CD8-positive, alpha-beta memory T cell (primary cell): ENCODE measurements at regions not wholly inside any gene's neighbourhood (a gene's known extent, or its start where the extent isn't known, plus 50 kb on each side); places are given as distances from the start of the nearest gene placed in this dataset.

Source experiments
- CTCF ChIA-PET: fragments of 350-600 bp; sonication (Branson Sonifier 250); formaldehyde crosslinking; loops from one replicate; lab custom pipeline; 2021; ENCODE audit warnings: antibody characterized with exemption; lab: Charles Lee
- POLR2A ChIA-PET: fragments of 350-600 bp; sonication (Branson Sonifier 250); formaldehyde crosslinking; loops from one replicate; lab custom pipeline; 2021; ENCODE audit warnings: antibody characterized with exemption; lab: Charles Lee
- DNase-seq, 5 donors: peaks; one replicate each; pipeline versions ENCODE4 v3.0.0 to v3.0.0-alpha.2; 2020 to 2022; ENCODE audit warnings: mixed read lengths in 1 of 5
- H3K27ac ChIP-seq: one replicate; pipeline ENCODE4 v1.7.0; 2013; ENCODE audit warnings: low read depth, mild to moderate bottlenecking, low read length, moderate library complexity
- H3K27me3 ChIP-seq: 2 replicates; pipeline ENCODE4 v1.7.0; 2013; ENCODE audit warnings: low read length, mild to moderate bottlenecking; ENCODE audit not compliant: insufficient read depth, poor library complexity, severe bottlenecking
- H3K36me3 ChIP-seq: 2 replicates; pipeline ENCODE4 v1.7.0; 2013; ENCODE audit warnings: mild to moderate bottlenecking, low read length, moderate library complexity; ENCODE audit not compliant: insufficient read depth
- H3K4me1 ChIP-seq: 2 replicates; pipeline ENCODE4 v1.7.0; 2013; ENCODE audit warnings: mild to moderate bottlenecking, low read length, moderate library complexity; ENCODE audit not compliant: insufficient read depth
- H3K4me3 ChIP-seq: 2 replicates; pipeline ENCODE4 v1.7.0; 2013; ENCODE audit warnings: mild to moderate bottlenecking, low read length
- H3K9me3 ChIP-seq: 2 replicates; pipeline ENCODE4 v1.7.0; 2013; ENCODE audit warnings: mild to moderate bottlenecking, low read length
- H3K27ac Mint-ChIP-seq, 8 donors: one replicate each; pipeline ENCODE4 v1.8.0; 2020 to 2021; ENCODE audit warnings: mixed read lengths in 8 of 8, mild to moderate bottlenecking in 6 of 8, inconsistent platforms in 3 of 8, moderate library complexity in 3 of 8
- H3K27me3 Mint-ChIP-seq, 2 donors: one replicate each; pipeline ENCODE4 v1.8.0; 2020 to 2021; ENCODE audit warnings: mixed read lengths in 2 of 2, mild to moderate bottlenecking in 1 of 2, moderate library complexity in 1 of 2
- H3K36me3 Mint-ChIP-seq, 3 donors: one replicate each; pipeline ENCODE4 v1.8.0; 2020 to 2021; ENCODE audit warnings: mixed read lengths in 3 of 3, inconsistent platforms in 1 of 3, mild to moderate bottlenecking in 1 of 3
- H3K4me1 Mint-ChIP-seq, 3 donors: one replicate each; pipeline ENCODE4 v1.8.0; 2020 to 2021; ENCODE audit warnings: mixed read lengths in 3 of 3, inconsistent platforms in 1 of 3, mild to moderate bottlenecking in 1 of 3
- H3K4me3 Mint-ChIP-seq, 7 donors: one replicate each; pipeline ENCODE4 v1.8.0; 2020 to 2021; ENCODE audit warnings: mixed read lengths in 7 of 7, mild to moderate bottlenecking in 6 of 7, moderate library complexity in 4 of 7, inconsistent platforms in 2 of 7
- H3K9me3 Mint-ChIP-seq, 5 donors: one replicate each; pipeline ENCODE4 v1.8.0; 2020 to 2022; ENCODE audit warnings: mixed read lengths in 5 of 5, mild to moderate bottlenecking in 3 of 5, moderate library complexity in 2 of 5, inconsistent platforms in 1 of 5

- Histone ChIP-seq H3K4me1 (no peaks in the 10 kb centered on the region), H3K4me3 (no peak overlapping the region), H3K36me3 (no peaks in the 10 kb centered on the region), H3K27ac (no peak overlapping the region), H3K27me3 (no peaks in the 10 kb centered on the region), H3K9me3 (no peaks in the 10 kb centered on the region)
- H3K9me3 Mint-ChIP-seq, result peaks cover 0 to 3% (median 0%) of the 10 kb centered on the region in 5 donors
- no peaks in the 10 kb centered on the region for H3K27me3 Mint-ChIP-seq
- H3K4me3 Mint-ChIP-seq, result no peak overlapping the region
- ChIA-PET POLR2A (no interaction called here), CTCF (no interaction called here)
- no peaks in the 10 kb centered on the region for H3K36me3 Mint-ChIP-seq
- no peak for DNase-seq
- no peaks in the 10 kb centered on the region for H3K4me1 Mint-ChIP-seq
- H3K27ac Mint-ChIP-seq, result no peak overlapping the region
Measured at GRCh38 chr1:70843452-70843851, 204.2 kb downstream of the PTGER3 start.

DNA sequence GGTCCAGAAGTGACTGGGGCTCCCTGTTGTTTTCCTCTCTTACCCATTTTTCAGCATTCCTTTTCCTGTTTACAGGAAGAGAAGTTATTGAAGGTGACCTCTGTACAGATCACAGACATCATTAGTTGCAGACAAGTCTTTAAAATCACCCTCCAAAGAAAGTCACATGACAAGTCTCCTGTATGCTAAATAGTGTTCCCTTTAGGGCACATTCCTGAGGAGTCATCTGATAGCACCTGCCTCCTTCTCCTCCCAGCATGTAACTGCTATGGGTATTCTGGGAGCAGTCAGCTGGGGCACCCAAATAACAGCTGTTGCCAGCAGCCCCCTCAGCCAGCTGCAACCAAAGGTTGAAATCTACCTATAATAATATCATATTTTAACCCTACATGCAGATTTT is 200.6 kb downstream of the PTGER3 start:
- no peaks in the 10 kb centered on the region for H3K4me1 ChIP-seq
- no peak overlapping the region for H3K4me3 ChIP-seq
- peaks cover 0 to 5% (median 4%) of the 10 kb centered on the region in 5 donors for H3K9me3 Mint-ChIP-seq
- no peak overlapping the region for H3K27ac Mint-ChIP-seq
- DNase-seq, result no peak
- ChIA-PET POLR2A (no interaction called here), CTCF (no interaction called here)
- H3K36me3 ChIP-seq, result no peaks in the 10 kb centered on the region
- H3K4me1 Mint-ChIP-seq, result no peaks in the 10 kb centered on the region
- no peaks in the 10 kb centered on the region for H3K9me3 ChIP-seq
- no peaks in the 10 kb centered on the region for H3K27me3 ChIP-seq
- no peak overlapping the region for H3K27ac ChIP-seq
- H3K4me3 Mint-ChIP-seq, result no peak overlapping the region
- H3K36me3 Mint-ChIP-seq, result no peaks in the 10 kb centered on the region
- H3K27me3 Mint-ChIP-seq, result peaks cover 0 to 3% of the 10 kb centered on the region in 2 donors

DNA sequence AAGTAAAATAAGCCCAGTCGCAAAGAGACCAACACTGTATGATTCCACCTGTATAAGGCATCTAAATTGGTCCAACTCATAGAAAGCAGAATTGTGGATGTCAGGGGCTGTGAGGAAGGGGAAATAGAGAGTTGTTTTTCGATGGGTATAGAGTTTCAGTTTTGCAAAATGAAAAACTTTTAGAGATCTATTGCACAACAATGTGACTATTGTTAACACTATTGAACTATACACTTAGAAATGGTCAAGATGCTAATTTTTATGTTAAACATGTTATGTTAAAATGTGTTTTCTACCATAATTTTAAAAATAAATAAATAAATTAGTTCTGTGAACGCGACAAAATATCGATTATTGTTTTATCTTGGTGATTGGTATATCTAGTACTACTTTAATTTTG is 192.4 kb downstream of the PTGER3 start:
- no peak for DNase-seq
- H3K4me3 ChIP-seq, result no peak overlapping the region
- H3K27ac ChIP-seq, result no peak overlapping the region
- peaks cover 2 to 10% (median 7%) of the 10 kb centered on the region in 5 donors for H3K9me3 Mint-ChIP-seq
- no peaks in the 10 kb centered on the region for H3K36me3 ChIP-seq
- no peaks in the 10 kb centered on the region for H3K36me3 Mint-ChIP-seq
- no peak overlapping the region for H3K4me3 Mint-ChIP-seq
- ChIA-PET CTCF (no interaction called here), POLR2A (no interaction called here)
- H3K27me3 ChIP-seq, result no peaks in the 10 kb centered on the region
- H3K9me3 ChIP-seq, result no peaks in the 10 kb centered on the region
- no peaks in the 10 kb centered on the region for H3K4me1 Mint-ChIP-seq
- H3K4me1 ChIP-seq, result no peaks in the 10 kb centered on the region
- H3K27ac Mint-ChIP-seq, result no peak overlapping the region
- H3K27me3 Mint-ChIP-seq, result peaks cover 0 to 3% of the 10 kb centered on the region in 2 donors

GRCh38 chr1:70856201-70856600 is 191.4 kb downstream of the PTGER3 start:
- H3K36me3 Mint-ChIP-seq, result no peaks in the 10 kb centered on the region
- Histone ChIP-seq H3K36me3 (no peaks in the 10 kb centered on the region), H3K27ac (no peak overlapping the region), H3K4me3 (no peak overlapping the region), H3K27me3 (no peaks in the 10 kb centered on the region), H3K4me1 (no peaks in the 10 kb centered on the region), H3K9me3 (no peaks in the 10 kb centered on the region)
- CTCF ChIA-PET, result interaction anchor here (0.6 kb wide), 1 partner anchor 9 kb away, joined by 3 read pairs; no protein-coding TSS in a partner anchor
- H3K27me3 Mint-ChIP-seq, result peaks cover 0 to 2% of the 10 kb centered on the region in 2 donors
- no peaks in the 10 kb centered on the region for H3K4me1 Mint-ChIP-seq
- H3K27ac Mint-ChIP-seq, result no peak overlapping the region
- peaks cover 2 to 9% (median 5%) of the 10 kb centered on the region in 5 donors for H3K9me3 Mint-ChIP-seq
- H3K4me3 Mint-ChIP-seq, result no peak overlapping the region
- POLR2A ChIA-PET, result no interaction called here
- no peak for DNase-seq

DNA sequence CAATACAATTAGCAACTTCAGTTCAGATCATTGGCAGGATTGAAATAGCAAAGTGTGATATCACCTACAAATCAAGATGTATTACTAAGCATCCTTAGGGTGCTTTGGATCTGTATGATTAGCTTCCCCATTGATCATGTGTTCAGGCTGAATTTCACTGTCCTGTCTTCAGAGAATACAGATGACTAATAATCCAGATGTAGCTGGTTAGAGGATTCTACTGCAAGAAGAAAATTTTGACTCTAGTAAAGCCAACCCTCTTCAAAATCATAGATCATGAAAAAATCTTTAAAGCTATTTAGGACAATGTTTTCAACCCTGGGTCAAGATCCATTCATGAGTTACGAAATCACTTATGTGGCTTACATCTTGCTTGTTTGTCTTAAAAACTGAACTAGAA is 184.4 kb downstream of the PTGER3 start:
- Mint-ChIP-seq H3K4me1 (no peaks in the 10 kb centered on the region), H3K9me3 (peaks cover 0 to 5% (median 4%) of the 10 kb centered on the region in 5 donors), H3K36me3 (no peaks in the 10 kb centered on the region), H3K4me3 (no peak overlapping the region), H3K27ac (no peak overlapping the region), H3K27me3 (no peaks in the 10 kb centered on the region)
- no peak overlapping the region for H3K27ac ChIP-seq
- DNase-seq, result no peak
- no peaks in the 10 kb centered on the region for H3K36me3 ChIP-seq
- ChIA-PET POLR2A (no interaction called here), CTCF (no interaction called here)
- no peaks in the 10 kb centered on the region for H3K4me1 ChIP-seq
- no peaks in the 10 kb centered on the region for H3K9me3 ChIP-seq
- H3K27me3 ChIP-seq, result no peaks in the 10 kb centered on the region
- H3K4me3 ChIP-seq, result no peak overlapping the region

- Histone ChIP-seq H3K9me3 (no peaks in the 10 kb centered on the region), H3K4me1 (no peaks in the 10 kb centered on the region), H3K4me3 (no peak overlapping the region), H3K36me3 (no peaks in the 10 kb centered on the region), H3K27ac (no peak overlapping the region), H3K27me3 (no peaks in the 10 kb centered on the region)
- no peaks in the 10 kb centered on the region for H3K36me3 Mint-ChIP-seq
- H3K9me3 Mint-ChIP-seq, result peaks cover 0 to 6% (median 3%) of the 10 kb centered on the region in 5 donors
- H3K27me3 Mint-ChIP-seq, result no peaks in the 10 kb centered on the region
- POLR2A ChIA-PET, result no interaction called here
- no peak overlapping the region for H3K4me3 Mint-ChIP-seq
- DNase-seq, result no peak
- CTCF ChIA-PET, result interaction anchor here (0.6 kb wide), 1 partner anchor 8 kb away, joined by 3 read pairs; no protein-coding TSS in a partner anchor
- H3K4me1 Mint-ChIP-seq, result no peaks in the 10 kb centered on the region
- H3K27ac Mint-ChIP-seq, result no peak overlapping the region
Measured at GRCh38 chr1:70864302-70864701, 183.3 kb downstream of the PTGER3 start.

DNA sequence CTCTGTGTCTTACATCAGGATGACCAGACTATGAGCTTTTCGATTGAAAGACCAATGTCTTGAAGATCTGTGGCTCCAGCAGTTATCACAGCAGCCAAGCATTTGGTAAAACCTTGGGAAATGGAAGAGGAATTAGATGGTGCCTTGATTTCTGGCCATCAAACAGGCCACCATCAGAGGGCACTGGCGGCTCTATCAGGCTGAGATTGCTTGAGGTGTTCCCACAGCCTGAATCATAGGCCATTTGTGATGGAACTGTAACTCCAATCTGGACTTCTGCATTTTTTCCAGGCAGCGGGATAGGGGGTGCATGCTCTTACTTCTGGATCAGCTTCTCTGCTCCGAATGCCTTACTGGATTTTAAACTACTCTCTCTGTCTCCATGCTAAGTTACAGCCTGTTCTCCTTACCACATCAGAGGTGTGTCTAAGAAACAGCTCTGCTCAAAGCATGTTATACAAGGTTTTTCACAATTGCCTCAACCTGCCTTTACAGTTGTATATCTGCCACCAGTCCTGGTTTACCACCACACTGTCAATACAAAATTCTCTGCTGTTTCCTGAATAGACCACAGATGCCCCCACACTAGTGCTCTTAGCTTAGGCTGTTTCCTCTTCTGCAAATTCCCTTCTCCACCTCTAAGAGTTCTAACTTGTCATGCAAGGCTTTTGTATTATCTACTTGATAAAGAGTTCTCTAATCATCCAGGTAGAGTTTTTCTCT is 180.9 kb downstream of the PTGER3 start:
- no peaks in the 10 kb centered on the region for H3K4me1 ChIP-seq
- H3K9me3 ChIP-seq, result no peaks in the 10 kb centered on the region
- no peaks in the 10 kb centered on the region for H3K27me3 Mint-ChIP-seq
- no peaks in the 10 kb centered on the region for H3K4me1 Mint-ChIP-seq
- DNase-seq, result no peak
- H3K27ac ChIP-seq, result no peak overlapping the region
- H3K36me3 ChIP-seq, result no peaks in the 10 kb centered on the region
- ChIA-PET POLR2A (no interaction called here), CTCF (no interaction called here)
- no peaks in the 10 kb centered on the region for H3K27me3 ChIP-seq
- H3K9me3 Mint-ChIP-seq, result peaks cover 0 to 7% (median 2%) of the 10 kb centered on the region in 5 donors
- no peak overlapping the region for H3K27ac Mint-ChIP-seq
- H3K4me3 ChIP-seq, result no peak overlapping the region
- no peaks in the 10 kb centered on the region for H3K36me3 Mint-ChIP-seq
- no peak overlapping the region for H3K4me3 Mint-ChIP-seq

- Mint-ChIP-seq H3K4me1 (no peaks in the 10 kb centered on the region), H3K27ac (no peak overlapping the region), H3K36me3 (no peaks in the 10 kb centered on the region), H3K4me3 (no peak overlapping the region), H3K9me3 (peaks cover 0 to 3% (median 2%) of the 10 kb centered on the region in 5 donors), H3K27me3 (peaks cover 0 to 1% of the 10 kb centered on the region in 2 donors)
- Histone ChIP-seq H3K27ac (no peak overlapping the region), H3K4me1 (no peaks in the 10 kb centered on the region), H3K4me3 (no peak overlapping the region), H3K9me3 (no peaks in the 10 kb centered on the region), H3K36me3 (no peaks in the 10 kb centered on the region), H3K27me3 (no peaks in the 10 kb centered on the region)
- ChIA-PET CTCF (no interaction called here), POLR2A (no interaction called here)
- DNase-seq, result no peak
Measured at GRCh38 chr1:70871790-70872189, 175.8 kb downstream of the PTGER3 start.
